Astrocyte (in vitro differentiated cells and primary cell): ENCODE measurements at regions not wholly inside any gene's neighbourhood (a gene's known extent, or its start where the extent isn't known, plus 50 kb on each side); places are given as distances from the start of the nearest gene placed in this dataset.

Experiments
- DNase-seq: peaks from one replicate; pipeline ENCODE4 v3.0.0-alpha.2; 2010; ENCODE audit warnings: low read depth
- FAIRE-seq: peaks from 2 replicates; lab custom pipeline; 2011; peaks lifted over from hg19 to GRCh38; lab: Jason Lieb, UNC
- H2AFZ ChIP-seq: 2 replicates; pipeline ENCODE4 v1.6.0; 2012; ENCODE audit warnings: low read depth, low read length, inconsistent platforms
- H3K27ac ChIP-seq: 2 replicates; pipeline ENCODE4 v1.5.1; 2011; ENCODE audit warnings: low read depth, low read length, inconsistent platforms
- H3K27me3 ChIP-seq: 2 replicates; pipeline ENCODE4 v1.6.0; 2011; ENCODE audit warnings: low read length, inconsistent platforms; ENCODE audit not compliant: insufficient read depth
- H3K36me3 ChIP-seq: 2 replicates; pipeline ENCODE4 v1.5.1; 2011; ENCODE audit warnings: low read length, inconsistent platforms; ENCODE audit not compliant: insufficient read depth
- H3K4me1 ChIP-seq: 2 replicates; pipeline ENCODE4 v1.5.1; 2011; ENCODE audit warnings: low read length, inconsistent platforms; ENCODE audit not compliant: insufficient read depth
- H3K4me2 ChIP-seq: 2 replicates; pipeline ENCODE4 v1.6.0; 2012; ENCODE audit warnings: low read length, inconsistent platforms
- H3K4me3 ChIP-seq: 2 replicates; pipeline ENCODE4 v1.5.1; 2011; ENCODE audit warnings: low read depth, mild to moderate bottlenecking, low read length, inconsistent platforms; ENCODE audit not compliant: insufficient read depth
- H3K79me2 ChIP-seq: 2 replicates; pipeline ENCODE4 v1.6.0; 2012; ENCODE audit warnings: mild to moderate bottlenecking, low read length, inconsistent platforms; ENCODE audit not compliant: insufficient read depth
- H3K9ac ChIP-seq: 2 replicates; pipeline ENCODE4 v1.6.0; 2012; ENCODE audit warnings: mild to moderate bottlenecking, low read length, inconsistent platforms
- H3K9me3 ChIP-seq: 2 replicates; pipeline ENCODE4 v1.5.1; 2012; ENCODE audit warnings: low read depth, mild to moderate bottlenecking, low read length, inconsistent platforms; ENCODE audit not compliant: insufficient read depth
- H4K20me1 ChIP-seq: 2 replicates; pipeline ENCODE4 v1.6.0; 2012; ENCODE audit warnings: low read length, inconsistent platforms; ENCODE audit not compliant: insufficient read depth
- H3K27ac Mint-ChIP-seq: one replicate; pipeline ENCODE4 v1.8.0; 2021; ENCODE audit warnings: mild to moderate bottlenecking, mixed read lengths; ENCODE audit not compliant: unreplicated experiment
- H3K27me3 Mint-ChIP-seq: one replicate; pipeline ENCODE4 v1.8.0; 2021; ENCODE audit warnings: low read depth, mixed read lengths; ENCODE audit not compliant: unreplicated experiment
- H3K36me3 Mint-ChIP-seq: one replicate; pipeline ENCODE4 v1.8.0; 2021; ENCODE audit warnings: low read depth, mixed read lengths; ENCODE audit not compliant: unreplicated experiment
- H3K4me1 Mint-ChIP-seq: one replicate; pipeline ENCODE4 v1.8.0; 2021; ENCODE audit warnings: low read depth, mixed read lengths; ENCODE audit not compliant: unreplicated experiment
- H3K4me3 Mint-ChIP-seq: one replicate; pipeline ENCODE4 v1.8.0; 2021; ENCODE audit warnings: mild to moderate bottlenecking, moderate library complexity, mixed read lengths; ENCODE audit not compliant: unreplicated experiment
- H3K9me3 Mint-ChIP-seq: one replicate; pipeline ENCODE4 v1.8.0; 2021; ENCODE audit warnings: mild to moderate bottlenecking, mixed read lengths; ENCODE audit not compliant: unreplicated experiment
- EZH2 ChIP-seq: IDR thresholded peaks from 2 replicates; pipeline ENCODE4 v1.6.1; 2012; ENCODE audit warnings: mild to moderate bottlenecking, low read length, inconsistent platforms; ENCODE audit not compliant: insufficient read depth
- TF ChIP-seq, protein P1 (sequence below): IDR thresholded peaks from 2 replicates; pipeline ENCODE4 v1.5.1; 2011; ENCODE audit warnings: low read depth, mild to moderate bottlenecking, inconsistent platforms, low read length, moderate library complexity; ENCODE audit not compliant: insufficient read depth

DNA sequence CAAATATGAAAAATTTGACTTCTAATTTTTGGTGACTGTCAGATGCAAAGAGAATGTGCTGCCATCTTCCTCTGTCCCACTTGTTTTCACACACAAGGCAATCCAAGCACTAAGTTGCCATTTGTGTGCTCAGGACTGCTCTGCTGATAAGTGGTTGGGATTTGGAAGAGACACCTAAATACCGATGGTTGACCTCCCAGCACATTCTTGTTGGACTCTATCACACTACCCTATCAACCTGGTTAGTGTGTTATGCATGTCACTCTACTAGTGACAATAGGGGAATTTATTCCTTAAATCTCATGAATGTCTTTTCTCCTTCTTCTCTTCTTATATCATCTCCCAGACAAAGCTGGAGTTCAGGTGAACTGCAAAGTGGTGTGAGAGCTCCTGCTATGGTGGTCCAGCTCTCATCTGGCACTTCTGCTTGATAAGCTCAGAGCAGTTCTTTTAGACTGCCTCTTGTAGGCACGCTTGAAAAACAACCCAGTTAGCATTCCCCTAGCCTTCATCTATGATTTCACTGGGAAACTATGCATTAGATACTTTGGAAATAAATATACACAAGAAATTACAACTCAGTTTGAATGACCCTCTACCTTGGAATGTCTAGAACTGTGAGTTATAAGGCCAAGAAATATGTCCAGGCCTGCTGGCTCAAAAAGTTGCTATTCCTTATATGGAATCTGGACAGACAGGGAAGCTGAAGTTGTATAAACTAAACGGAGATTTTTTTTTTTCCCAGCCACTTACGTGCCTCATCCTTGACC lies 404.8 kb downstream of the MEIS1 start:
- Histone ChIP-seq H3K9me3 (no peaks in the 10 kb centered on the region), H3K27me3 (no peaks in the 10 kb centered on the region), H4K20me1 (no peaks in the 10 kb centered on the region), H3K4me2 (peak overlapping the region; percentile 62), H3K79me2 (no peaks in the 10 kb centered on the region), H3K36me3 (no peaks in the 10 kb centered on the region), H3K4me1 (peaks cover 17% of the 10 kb centered on the region), H3K4me3 (no peak overlapping the region), H3K9ac (peak overlapping the region; percentile 72), H2AFZ (peak overlapping the region; percentile 6), H3K27ac (peak overlapping the region; percentile 95)
- TF ChIP-seq, protein P1, sequence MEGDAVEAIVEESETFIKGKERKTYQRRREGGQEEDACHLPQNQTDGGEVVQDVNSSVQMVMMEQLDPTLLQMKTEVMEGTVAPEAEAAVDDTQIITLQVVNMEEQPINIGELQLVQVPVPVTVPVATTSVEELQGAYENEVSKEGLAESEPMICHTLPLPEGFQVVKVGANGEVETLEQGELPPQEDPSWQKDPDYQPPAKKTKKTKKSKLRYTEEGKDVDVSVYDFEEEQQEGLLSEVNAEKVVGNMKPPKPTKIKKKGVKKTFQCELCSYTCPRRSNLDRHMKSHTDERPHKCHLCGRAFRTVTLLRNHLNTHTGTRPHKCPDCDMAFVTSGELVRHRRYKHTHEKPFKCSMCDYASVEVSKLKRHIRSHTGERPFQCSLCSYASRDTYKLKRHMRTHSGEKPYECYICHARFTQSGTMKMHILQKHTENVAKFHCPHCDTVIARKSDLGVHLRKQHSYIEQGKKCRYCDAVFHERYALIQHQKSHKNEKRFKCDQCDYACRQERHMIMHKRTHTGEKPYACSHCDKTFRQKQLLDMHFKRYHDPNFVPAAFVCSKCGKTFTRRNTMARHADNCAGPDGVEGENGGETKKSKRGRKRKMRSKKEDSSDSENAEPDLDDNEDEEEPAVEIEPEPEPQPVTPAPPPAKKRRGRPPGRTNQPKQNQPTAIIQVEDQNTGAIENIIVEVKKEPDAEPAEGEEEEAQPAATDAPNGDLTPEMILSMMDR = no peak
- TF ChIP-seq EZH2 = no peak
- H3K4me1 Mint-ChIP-seq = peaks cover 27% of the 10 kb centered on the region
- no peaks in the 10 kb centered on the region for H3K9me3 Mint-ChIP-seq
- DNase-seq (peak; percentile 99), FAIRE-seq (peak; percentile 94)
- H3K4me3 Mint-ChIP-seq = peak overlapping the region; percentile 55
- peak overlapping the region; percentile 100 for H3K27ac Mint-ChIP-seq
- H3K36me3 Mint-ChIP-seq = no peaks in the 10 kb centered on the region
- no peaks in the 10 kb centered on the region for H3K27me3 Mint-ChIP-seq

DNA sequence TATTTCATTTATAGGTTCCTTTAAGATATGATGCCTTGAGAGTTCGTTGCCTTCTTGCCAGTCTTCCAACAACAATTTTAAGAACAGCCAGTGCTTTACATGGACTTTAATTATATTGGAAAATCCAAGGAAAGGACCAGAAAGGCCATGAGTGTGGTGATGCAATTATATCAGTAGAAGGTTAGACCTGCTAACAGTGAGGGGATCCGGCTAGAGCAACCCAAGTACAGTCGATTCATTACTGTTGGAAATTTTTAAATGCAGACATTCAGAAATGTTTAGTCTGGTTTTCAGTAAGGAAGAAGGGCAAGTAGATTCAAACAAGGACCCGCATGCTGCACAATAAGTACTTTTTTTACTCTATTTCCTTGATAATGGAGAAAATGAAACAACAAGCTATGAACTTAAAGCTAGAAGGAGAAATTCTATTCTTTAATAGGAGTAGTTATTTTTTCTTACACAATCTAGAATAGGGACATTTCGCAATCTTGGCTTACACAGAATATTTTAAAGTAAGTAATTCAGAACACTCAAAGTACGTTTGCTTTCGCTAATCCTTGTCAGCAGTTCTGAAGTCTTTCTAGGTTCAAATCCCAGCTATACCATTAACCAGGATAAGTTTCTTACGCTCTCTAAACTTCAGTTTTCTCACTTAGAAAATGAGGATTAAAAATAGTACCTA lies 405.5 kb downstream of the MEIS1 start:
- H3K4me3 Mint-ChIP-seq = no peak overlapping the region
- H3K27me3 Mint-ChIP-seq = no peaks in the 10 kb centered on the region
- no peaks in the 10 kb centered on the region for H3K79me2 ChIP-seq
- H3K27me3 ChIP-seq = no peaks in the 10 kb centered on the region
- TF ChIP-seq, protein P1 = no peak
- TF ChIP-seq EZH2 = no peak
- H3K4me3 ChIP-seq = no peak overlapping the region
- no peaks in the 10 kb centered on the region for H3K36me3 Mint-ChIP-seq
- H3K4me1 ChIP-seq = peaks cover 17% of the 10 kb centered on the region
- no peaks in the 10 kb centered on the region for H3K9me3 ChIP-seq
- peak overlapping the region; percentile 100 for H3K27ac Mint-ChIP-seq
- H3K4me2 ChIP-seq = peak overlapping the region; percentile 58
- no peaks in the 10 kb centered on the region for H3K36me3 ChIP-seq
- H3K9me3 Mint-ChIP-seq = no peaks in the 10 kb centered on the region
- DNase-seq (no peak), FAIRE-seq (peak; percentile 56)
- H3K27ac ChIP-seq = peak overlapping the region; percentile 95
- H4K20me1 ChIP-seq = no peaks in the 10 kb centered on the region
- H3K4me1 Mint-ChIP-seq = peaks cover 27% of the 10 kb centered on the region
- H3K9ac ChIP-seq = peak overlapping the region; percentile 62
- H2AFZ ChIP-seq = no peak overlapping the region
